ENCODE measurements at regions not wholly inside any gene's neighbourhood (a gene's known extent, or its start where the extent isn't known, plus 50 kb on each side); places are given as distances from the start of the nearest gene placed in this dataset.

DNA sequence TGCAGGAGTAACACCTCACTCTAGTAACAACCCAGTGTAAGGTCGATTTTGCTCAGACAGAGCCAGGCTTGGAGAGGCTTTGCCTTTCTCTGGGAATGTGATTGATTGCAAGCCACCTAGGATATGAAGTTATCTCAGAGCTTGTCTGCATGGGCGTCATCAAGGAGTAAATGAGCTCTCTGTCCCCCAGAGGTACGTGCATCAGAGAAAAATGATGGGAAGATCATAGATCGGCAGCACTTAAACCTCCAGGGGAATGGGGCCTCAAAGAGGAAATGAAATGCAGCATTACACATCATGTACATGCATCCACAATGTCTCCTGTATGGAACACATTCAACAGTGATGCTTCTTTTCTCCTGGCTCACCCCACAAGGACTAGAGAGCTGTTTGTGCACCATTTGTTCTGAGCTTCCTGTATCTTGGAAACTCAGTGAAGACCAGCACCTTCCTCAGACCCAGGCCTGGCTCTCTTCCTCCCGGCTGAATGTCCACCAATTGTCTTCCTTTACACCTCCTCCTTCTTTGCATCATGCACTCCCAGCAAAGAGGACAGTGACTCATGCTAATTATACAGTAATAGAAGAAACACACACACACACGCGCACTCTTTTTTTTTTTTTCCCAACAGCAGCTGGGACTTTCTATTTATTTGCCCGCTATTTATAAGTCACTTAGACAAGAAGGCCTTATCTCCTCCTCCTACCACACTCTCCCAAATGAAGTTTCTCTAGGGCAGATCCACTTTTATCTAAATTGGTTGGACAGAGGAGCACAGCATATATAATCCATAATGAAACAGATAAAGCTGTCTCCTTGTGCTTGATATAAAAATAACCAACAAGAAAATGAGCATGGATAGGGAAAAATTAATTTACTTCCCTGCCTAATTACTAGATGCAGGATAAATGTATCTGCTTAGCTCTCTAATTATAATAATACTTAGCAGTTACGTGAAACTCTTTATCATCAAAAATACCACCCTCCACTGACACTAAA is 990.7 kb downstream of the CCSER2 start:
- TF ChIP-seq CTCF (IDR thresholded peaks at IDR 0.05; ENCODE audit: poor library complexity): no peak
- no peak for TF ChIP-seq EZH2 (IDR thresholded peaks at IDR 0.05; ENCODE audit: borderline replicate concordance)
